Fibroblast of skin of left biceps (primary cell): ENCODE measurements at regions not wholly inside any gene's neighbourhood (a gene's known extent, or its start where the extent isn't known, plus 50 kb on each side); places are given as distances from the start of the nearest gene placed in this dataset.
"Not testable (repeated sequence)": the region's sequence is repeated elsewhere in the genome, so short reads cannot be mapped to it uniquely, and the experiment has no call there.

ENCODE experiments used
- DNase-seq, 2 experiments: peaks; one replicate each; pipeline ENCODE4 v3.0.0-alpha.2; 2013; ENCODE audit warnings: low read depth in 2 of 2

DNA sequence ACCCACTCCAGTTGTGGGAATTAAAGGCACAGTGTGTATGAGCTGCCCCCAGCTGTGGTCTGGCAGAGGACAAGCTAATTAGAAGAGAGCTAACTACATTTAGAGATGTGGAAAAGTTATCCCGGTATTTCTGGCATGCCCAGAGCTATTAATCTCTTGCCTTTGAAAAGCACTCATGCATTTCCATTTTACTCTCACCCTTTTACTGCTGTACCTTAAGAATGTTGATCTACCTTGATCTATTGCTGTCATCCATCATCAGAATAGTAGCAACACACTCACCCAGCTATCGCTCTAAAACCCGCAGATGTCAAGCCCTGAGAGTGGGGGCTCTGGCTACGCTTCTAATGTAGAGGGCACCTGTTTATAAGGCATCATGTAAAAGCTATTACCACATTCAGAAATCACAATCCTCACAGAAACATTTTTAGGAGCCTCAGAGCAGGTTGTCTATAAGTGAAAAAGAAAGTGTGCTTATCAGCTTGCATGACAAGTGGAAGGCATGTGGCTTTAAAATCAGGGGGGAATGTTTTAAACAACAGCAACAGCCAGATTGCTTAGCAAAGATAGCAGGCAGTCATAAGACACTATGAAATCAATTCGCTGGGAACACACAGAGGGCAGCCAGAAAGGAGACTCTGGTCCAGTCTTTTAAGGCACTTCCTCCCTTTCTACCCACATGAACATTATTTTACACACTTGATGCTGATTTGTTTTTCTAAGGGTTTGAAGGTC is 224.2 kb upstream of the IRS2 start:
- no peak for DNase-seq

DNA sequence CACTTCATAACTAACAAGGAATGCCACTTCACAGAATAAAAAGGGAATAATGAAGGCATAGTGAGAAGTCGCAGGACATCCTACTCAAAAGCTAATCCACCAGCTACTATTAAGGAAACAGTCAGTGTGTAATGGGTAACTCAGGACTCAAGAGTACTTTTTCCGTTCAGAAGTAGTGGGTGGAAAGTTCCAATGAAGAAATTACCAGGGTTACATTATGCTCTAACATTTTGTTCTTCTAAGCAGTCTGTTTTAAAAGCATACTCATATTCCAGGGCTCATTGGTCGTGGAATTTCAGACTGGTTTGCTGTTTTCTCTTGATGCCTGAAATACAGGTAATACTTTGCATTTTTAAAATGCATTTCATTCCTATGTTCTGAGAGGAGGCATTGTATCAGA is 222.4 kb upstream of the IRS2 start:
- DNase-seq = no peak

DNA sequence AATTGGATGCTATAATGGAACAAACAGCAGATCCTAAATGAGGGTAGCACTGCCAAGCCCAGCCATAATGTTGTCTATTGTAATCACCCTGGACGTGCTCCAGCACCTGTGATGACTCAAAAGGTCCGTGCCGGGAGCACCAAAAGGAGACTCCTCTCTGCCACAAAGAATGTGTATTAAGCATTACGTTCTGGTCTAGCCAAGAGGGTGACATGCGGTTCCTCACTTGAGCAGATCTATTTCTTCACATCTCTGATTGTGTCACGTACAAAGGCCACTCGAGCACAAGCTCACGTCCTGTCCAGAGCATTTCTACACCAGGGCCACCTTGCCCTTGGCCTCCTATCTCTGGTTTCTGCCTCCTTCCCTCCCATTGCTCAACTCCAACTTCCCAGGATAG is 219.9 kb upstream of the IRS2 start:
- no peak for DNase-seq

DNA sequence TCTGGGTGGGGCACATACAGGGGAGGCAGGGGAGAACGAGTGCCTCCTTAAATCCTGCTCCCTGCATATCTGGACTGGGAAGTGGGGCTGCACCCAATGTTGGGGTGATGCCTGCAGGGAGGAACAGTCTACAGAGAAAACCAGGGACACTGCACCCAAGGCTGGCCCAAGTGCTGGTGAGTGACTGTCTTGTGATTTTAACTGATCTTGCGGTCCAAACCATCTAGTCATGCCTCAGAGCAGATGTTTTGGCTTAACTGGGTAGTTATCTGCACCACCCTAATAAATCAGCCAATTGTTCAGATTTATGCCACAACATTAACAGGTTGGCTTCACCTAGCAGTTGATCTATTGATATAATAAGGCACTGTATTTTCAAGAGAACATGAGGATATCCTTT is 219.2 kb upstream of the IRS2 start:
- no peak for DNase-seq

DNA sequence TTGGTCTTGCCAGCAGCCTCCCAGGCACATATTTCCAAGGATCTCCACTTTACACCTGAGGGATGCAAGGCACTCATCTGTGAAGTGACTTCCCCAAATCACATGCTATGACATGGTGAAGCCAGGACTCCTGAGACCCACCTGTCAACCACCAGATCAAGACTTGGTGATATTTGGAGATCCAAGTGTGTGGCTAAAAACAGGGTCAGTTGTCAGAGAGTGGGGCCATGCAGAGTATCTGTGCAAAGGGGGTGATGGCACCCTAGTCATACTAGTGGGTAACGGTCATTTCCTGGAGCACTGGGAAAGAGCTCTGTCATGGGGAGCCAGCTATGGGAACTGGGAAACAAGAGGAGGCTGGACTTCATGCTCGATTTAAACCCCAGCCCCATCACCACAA is 218.4 kb upstream of the IRS2 start:
- no peak for DNase-seq

DNA sequence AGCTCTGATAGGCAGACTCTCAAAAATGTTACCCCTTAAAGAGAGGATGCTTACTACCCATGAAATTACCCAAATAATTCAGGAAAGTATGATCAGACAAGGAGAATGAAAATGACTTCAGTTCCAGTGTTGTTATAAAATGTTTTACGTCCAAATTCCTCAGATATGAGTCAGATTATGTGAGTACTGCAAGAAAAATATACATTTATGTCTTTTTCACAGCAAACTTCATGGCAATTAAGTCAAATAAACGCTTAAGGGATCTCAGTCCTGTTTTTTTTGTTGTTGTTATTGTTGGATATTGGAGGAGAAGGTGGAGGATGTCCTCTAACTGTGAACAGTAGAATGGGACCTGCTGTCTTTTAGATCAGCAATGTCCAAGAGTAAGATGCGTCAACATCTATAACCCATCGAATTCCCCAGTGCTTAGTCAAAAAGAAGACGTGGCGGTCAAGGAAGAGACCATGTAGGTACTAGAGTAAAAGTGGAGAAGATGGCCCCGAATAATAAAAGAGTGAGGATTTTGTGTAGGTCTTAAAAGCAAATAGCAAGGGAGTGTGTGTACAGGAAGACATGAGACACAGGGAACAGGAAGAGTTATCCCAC is 215.4 kb upstream of the IRS2 start:
- DNase-seq = peak; percentile 30 to 44

DNA sequence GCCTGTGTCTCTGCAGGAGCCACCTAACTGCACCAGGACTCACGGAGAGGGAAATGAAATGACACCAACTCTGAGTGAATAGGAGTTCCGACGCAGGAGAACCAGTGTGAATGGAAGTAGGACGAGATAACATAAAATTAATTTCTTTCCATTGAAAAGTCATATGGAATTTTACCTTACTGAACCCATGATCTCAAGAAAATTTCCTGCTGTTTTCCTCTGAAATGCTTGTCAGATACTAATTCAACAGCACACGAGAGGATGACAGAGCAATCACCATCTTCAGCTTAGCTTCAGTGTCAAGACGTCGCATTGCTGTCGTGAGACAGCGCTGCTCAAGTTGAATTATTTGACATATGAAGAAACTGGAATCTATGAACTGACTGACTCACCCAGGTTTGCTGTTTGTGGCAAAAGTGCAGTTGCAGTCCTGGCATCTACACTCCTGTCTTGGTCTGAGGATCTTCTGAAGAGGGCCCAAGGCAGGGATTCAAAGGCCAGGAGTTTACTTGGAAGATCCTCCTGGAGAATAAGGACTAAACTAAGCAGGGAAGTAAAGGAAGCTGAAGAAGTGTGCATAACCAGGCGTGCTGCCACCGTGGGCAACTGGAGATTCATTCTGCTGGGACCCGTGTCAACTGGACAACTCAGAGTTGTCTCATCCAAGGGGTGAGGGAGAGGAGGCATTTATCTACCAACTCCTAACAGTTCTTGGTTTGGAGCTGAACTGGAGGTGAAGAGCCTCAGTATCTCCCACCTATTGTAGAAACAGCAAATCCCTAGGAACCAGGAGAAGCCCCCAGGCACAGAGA is 214.4 kb upstream of the IRS2 start:
- no peak for DNase-seq

DNA sequence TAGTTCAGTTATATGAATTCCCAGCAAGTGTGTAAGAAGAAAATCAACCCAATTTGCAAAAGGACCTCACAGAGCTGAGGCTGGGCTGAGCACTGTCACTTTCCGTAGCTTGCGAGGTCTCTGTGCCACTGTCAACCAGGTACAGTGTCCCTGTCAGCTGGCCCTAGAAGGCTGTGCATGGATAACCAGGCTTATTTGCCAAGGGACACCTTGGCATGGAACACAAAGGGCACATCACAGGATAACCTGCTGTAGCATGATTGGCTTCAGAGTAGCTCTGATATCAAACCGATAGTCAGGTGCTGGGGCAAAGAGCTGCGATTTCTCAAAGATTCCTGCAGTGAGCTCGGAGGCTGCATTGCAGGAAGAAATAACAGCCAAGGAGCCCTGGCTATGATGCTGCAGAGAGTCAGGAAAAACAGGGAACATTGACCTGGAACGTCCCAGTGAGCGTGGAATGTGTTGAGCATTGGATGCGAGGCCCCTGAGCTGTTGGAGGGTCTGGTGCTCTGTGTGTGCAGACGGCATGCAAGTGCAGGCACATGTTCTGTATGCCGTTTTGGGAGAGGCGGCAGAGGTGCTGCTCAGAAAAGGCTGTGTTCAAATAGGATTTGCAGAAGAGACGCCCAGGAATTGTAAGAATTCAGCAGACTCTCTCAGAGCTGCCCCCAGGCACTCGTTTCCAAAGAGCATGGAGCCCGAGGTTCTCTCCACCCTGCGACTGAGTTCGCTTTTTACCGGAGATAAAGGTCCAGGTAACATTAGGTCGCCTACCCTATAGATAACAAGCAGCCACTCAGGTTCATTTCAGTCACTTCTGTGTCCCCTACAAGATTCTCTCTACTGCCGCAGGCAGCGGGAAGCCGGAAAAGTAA is 213.5 kb upstream of the IRS2 start:
- no peak for DNase-seq

DNA sequence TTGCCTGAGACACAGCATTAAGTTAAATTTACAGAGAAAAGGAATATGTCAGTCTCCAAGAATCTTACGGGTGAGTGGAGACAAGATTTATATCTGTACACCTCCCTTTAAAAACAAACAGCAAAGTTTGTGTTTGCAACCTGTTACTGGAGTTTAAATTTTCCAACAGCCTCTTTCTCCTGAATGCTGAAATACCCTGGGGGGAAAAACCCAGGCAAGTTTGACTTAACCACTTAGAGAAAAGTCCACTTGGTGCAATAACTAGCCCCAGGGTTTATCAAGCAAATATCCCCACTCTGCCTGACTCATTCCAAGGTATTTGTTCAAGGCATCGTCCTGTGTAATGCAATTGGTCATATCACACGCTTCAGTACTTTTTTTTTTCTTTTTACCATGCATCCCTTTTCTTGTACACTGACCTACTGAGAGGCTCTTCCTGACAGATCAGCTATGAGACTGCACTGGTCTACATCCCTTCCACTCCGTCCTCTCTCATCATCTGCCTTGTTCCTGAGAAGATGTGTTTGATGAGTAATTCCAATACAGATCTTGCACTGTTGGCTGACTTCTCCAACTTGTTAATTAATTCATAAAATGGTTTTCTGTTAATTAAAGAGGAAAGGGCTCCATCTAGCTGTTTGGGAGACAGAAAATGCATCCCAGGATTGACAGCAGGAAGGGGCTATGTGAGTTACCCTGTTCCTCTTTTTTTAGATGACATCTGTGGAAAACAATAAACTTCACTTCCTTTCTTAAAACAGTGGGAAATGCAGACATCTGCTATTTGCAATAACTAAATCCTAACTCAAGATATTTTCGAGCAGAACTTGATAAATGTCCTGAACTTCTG is 212.5 kb upstream of the IRS2 start:
- peak in 1 of 2 experiments; percentile 30 for DNase-seq

DNA sequence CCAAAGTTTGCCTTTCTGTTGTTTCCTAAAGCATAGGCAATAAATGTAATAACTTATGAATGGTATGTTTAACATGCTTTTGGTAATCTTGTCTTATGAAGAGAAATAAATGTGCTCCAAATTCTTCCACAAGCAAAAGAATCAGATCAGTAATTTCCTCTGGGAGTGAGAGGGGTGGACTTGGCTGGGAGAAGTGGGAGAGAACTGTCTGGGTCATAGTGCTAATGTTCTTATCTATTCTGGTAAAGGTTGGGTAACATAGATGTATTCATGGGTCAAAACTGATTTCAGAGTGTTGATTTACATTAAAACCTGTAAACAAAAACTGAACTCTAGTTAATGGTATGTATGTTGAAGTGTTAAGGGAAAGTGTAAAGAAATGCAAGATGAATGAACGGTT is 211.7 kb upstream of the IRS2 start:
- no peak for DNase-seq

DNA sequence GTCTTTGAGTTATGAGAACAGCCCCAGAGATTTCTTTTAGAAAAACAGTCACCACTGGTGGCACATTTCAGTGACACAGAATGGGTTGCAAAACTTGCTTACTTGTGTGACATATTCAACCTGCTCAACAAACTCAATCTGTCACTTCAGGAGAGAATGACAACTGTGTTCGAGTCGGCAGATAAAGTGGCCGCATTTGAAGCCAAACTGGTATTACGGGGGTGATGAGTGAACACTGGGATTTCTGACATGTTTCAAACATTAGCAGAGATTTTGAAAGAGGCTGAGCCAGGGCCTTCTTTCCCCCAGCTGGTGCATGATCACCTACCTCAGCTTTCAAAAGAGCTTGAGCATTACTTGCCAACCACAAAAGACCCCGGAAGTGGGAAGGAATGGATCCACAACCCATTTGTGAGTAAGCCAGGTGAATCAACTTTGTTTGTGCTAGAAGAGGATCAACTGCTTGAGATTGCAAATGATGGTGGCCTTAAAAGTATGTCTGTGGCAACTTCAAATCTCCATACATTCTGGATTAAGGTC is 210.7 kb upstream of the IRS2 start:
- DNase-seq = not testable (repeated sequence)

DNA sequence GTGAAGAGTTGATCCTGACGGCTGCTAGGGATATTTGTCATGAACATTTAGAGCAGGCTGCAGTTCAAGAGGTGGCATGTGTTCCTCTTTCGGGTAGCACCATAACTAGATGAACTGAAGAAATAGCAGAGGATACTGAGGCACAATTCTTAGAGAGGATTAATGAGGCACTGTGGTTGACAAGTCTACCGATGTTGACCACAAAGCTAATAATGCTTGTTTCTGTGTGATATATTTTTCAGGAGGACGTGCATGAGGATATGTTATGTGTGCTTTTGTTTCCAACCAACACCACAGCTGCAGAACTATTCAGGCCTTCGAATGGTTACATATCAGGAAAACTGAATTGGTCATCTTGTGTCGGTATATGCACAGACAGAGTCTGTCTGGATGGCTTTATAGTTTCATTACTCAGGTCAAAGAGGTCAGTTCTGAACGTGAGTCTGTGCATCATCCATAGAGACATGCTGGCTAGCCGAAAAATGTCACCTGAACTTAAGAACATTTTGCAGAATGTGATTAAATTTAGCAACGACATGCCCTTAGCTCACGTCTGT is 210.1 kb upstream of the IRS2 start:
- no peak for DNase-seq

DNA sequence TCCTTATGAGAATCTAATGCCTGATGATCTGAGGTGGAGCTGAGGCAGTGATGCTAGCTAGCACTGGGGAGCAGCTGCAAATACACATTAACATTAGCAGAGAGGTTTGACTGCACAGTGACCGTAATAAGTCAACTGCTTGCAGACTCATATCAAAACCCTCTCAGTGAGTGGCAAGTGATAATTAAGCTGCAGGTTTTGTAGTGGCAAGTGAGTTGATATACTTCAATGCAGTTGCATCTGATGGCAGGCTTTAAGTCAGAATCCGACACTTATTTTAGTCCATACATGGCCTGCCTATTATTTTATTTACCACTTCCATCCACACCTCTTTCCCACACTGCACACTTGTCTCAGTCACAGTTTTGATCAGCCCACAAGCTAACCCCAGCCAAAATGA is 209.2 kb upstream of the IRS2 start:
- no peak for DNase-seq

DNA sequence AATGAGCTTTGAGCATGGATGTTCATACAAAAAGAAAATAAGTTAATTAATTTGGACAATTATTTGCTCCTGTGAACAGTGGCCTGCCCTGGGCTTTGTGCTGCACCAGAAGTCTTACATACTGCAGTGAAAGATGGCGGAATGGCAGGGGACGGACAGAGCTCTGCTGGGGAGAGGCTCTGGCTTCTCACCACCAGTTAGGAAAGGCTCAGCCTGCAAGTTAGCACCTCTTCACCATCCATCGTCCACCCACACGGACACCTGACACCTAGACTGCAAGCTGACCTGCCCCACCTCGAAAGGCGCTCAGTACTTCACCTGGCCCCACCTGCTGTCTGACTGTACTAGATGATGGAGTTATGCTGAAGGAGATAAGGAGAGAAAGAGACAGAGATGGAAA is 203.9 kb upstream of the IRS2 start:
- no peak for DNase-seq

DNA sequence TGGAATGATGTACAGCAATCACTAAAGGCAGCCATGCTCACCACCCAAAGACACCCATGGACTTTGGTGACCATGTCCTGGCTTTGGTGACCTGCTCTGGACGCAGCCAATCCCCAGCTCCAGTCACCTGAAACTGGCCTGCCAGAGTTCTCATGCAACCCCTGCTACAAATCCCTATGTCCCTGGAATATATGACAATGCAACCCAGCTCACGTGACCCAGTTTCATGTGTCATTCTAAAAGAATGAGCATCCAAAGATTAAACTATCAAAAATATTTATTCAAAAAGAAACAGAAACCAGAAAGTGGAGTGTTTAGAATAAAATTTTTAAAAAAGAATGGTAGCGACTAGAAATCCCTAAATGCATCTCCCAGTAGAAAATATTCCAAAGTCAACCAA is 203.3 kb upstream of the IRS2 start:
- no peak for DNase-seq

DNA sequence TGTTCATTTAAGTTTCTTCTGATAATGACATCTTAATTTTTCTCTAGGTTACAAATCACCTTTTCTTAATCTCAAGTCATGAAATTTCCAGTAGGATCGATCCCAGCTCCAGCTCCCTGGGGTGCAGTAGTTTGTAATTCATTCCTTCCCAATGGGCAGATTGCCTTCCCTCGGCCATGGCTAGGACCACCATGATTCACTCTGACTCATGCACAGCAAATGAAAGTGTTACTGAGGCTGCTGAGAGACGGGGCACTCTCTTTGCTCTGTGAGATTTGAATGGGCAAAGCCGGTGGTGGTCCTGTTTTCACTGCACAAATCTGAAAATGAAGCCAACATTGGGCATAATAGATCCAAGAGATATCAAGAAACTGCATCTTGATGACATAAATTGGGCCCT is 202.8 kb upstream of the IRS2 start:
- peak in 1 of 2 experiments; percentile 44 for DNase-seq

DNA sequence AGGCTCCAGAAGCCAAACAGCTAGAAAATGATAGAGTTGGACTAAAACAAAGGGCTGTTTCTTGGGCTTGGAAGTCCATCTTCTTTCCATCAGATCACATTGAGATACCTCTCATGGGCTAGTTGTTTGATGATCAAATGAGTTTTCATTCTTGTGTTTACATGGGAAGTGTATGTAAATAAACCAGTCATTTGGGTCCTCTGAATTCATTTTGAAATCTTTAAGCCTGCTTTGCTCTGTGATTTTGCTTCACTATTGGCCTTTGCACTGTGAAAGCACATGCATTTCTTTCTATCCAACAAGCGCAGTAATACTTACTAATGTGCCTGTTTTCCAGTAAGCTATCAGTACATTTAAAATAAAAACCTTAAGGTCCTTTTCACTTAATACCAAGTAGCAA is 200.5 kb upstream of the IRS2 start:
- DNase-seq = no peak

DNA sequence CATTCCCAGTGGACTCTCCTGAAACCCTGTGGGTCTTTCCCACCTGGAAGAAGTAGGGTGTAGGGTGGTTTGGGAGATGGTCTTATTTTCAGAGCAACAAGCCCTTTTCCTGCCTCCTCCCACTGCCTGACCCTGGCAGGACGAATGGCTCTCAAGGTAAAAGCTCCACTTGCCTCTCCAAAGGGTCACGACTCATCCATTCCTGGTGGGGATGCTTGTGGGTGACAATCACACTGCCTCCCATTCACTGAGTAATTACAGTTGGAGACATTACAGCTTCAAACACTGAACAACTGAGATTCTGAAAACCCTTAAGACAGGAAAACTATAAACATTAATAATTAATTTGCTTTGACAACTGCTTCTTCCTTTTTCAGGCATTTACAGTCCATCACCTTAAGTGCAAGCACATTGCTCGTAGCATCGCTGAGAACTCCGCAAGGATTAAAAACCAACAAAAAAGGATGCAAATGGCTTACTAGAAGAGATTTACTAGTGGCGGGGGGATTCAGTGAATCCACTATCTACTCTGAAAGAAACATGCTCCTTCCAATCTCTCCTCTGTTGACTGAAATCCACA is 199.6 kb upstream of the IRS2 start:
- DNase-seq = no peak

DNA sequence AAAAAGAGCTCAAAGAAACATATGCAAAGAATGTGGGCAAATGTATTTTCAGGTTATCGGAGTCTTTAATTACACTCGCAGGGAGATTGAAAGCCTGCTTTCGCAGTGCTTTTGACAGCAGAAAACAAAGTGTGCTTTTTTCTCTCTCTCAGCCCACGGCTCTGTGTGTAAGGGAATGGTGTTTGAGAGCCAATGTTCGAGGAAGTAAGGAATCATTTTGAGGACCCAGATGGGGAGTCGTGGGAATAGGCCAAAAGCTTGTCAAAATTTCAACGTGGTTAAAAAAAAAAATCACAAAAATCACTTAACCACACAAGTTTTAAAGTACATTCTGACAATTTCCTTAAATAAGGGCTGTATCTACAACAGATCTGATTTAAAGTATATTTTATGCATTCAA is 197.1 kb upstream of the IRS2 start:
- DNase-seq = no peak

DNA sequence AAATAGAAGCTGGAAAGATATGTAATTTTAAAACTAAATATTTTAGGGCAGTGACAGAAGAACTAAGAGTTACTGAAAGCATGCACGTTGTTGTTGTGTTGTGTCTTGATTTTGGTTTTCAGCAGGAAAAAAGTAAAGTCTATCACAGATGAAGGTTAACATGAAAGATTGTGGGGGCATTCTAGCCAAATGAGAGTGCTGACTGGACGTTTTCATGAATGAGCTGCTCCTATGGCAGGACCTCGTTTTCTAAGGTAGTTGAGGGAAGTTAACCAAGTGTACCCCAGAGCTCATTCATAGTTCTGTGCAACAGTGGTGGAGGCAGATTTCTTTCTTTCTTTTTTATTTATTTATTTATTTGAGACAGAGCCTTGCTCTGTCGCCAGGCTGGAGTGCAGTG is 194.6 kb upstream of the IRS2 start:
- no peak for DNase-seq
